H1 (cell line): ENCODE measurements at regions not wholly inside any gene's neighbourhood (a gene's known extent, or its start where the extent isn't known, plus 50 kb on each side); places are given as distances from the start of the nearest gene placed in this dataset.

Experiments
- CTCF ChIA-PET: fragments of 300-600 bp; sonication (Branson Sonifier 250); formaldehyde crosslinking; loops from one replicate; lab custom pipeline; 2021; ENCODE audit not compliant: partially characterized antibody; lab: Charles Lee
- POLR2A ChIA-PET: fragments of 300-600 bp; sonication (Branson Sonifier 250); formaldehyde crosslinking; loops from one replicate; lab custom pipeline; 2021; ENCODE audit warnings: inconsistent platforms; ENCODE audit not compliant: partially characterized antibody; lab: Charles Lee
- DNase-seq, 2 experiments: peaks; one replicate each; pipeline versions ENCODE4 v3.0.0 to v3.0.0-alpha.2; 2010 to 2022; ENCODE audit warnings: low spot score in 2 of 2, low read depth in 1 of 2, mixed read lengths in 1 of 2
- FAIRE-seq: peaks from 2 replicates; lab custom pipeline; 2011; peaks lifted over from hg19 to GRCh38; lab: Jason Lieb, UNC
- H2AFZ ChIP-seq: 2 replicates; pipeline ENCODE4 v1.8.1; 2012; ENCODE audit warnings: low read length, inconsistent platforms
- H2AK5ac ChIP-seq: 2 replicates; pipeline ENCODE4 v1.6.1; 2013; ENCODE audit warnings: low read depth, low read length
- H2BK120ac ChIP-seq: replicated peaks from 2 replicates; pipeline ENCODE3; 2013; ENCODE audit warnings: low read depth, low read length, inconsistent platforms
- H2BK12ac ChIP-seq: 2 replicates; pipeline ENCODE4 v1.6.1; 2013; ENCODE audit warnings: low read depth, low read length
- H2BK15ac ChIP-seq: 2 replicates; pipeline ENCODE4 v1.6.1; 2013; ENCODE audit warnings: low read length
- H2BK20ac ChIP-seq: 2 replicates; pipeline ENCODE4 v1.6.1; 2013; ENCODE audit warnings: low read length
- H2BK5ac ChIP-seq: 2 replicates; pipeline ENCODE4 v1.6.1; 2013; ENCODE audit warnings: low read depth, low read length
- H3K14ac ChIP-seq: 2 replicates; pipeline ENCODE4 v1.6.1; 2013; ENCODE audit warnings: inconsistent platforms; ENCODE audit not compliant: insufficient read length
- H3K18ac ChIP-seq: 2 replicates; pipeline ENCODE4 v1.6.1; 2013; ENCODE audit warnings: low read length; ENCODE audit errors: extremely low read depth
- H3K23ac ChIP-seq: 2 replicates; pipeline ENCODE4 v1.6.1; 2013; ENCODE audit warnings: inconsistent platforms; ENCODE audit not compliant: insufficient read length
- H3K23me2 ChIP-seq: 2 replicates; pipeline ENCODE4 v1.6.1; 2013; ENCODE audit warnings: low read depth, low read length
- H3K27ac ChIP-seq: 2 replicates; pipeline ENCODE4 v1.6.1; 2011; ENCODE audit warnings: low read depth, low read length, inconsistent platforms
- H3K27me3 ChIP-seq, 4 experiments: replicated peaks in 1 of 4; 1 replicate in 1 of 4; 2 replicates in 3 of 4; pipeline versions ENCODE4 v1.6.1 to v1.8.1; 2011 to 2013; ENCODE audit warnings: low read length in 3 of 4, mild to moderate bottlenecking in 3 of 4, inconsistent platforms in 2 of 4, mixed read lengths in 2 of 4, moderate library complexity in 1 of 4; ENCODE audit not compliant: control insufficient read depth in 3 of 4, insufficient read depth in 3 of 4; ENCODE audit errors: extremely low read depth in 1 of 4
- H3K36me3 ChIP-seq, 4 experiments: 2 replicates each; pipeline versions ENCODE4 v1.6.1 to v1.8.1; 2011 to 2013; ENCODE audit warnings: mild to moderate bottlenecking in 4 of 4, low read length in 3 of 4, moderate library complexity in 2 of 4, control low read depth in 1 of 4, inconsistent platforms in 1 of 4; ENCODE audit not compliant: insufficient read depth in 4 of 4, control insufficient read depth in 2 of 4
- H3K4ac ChIP-seq: replicated peaks from 2 replicates; pipeline ENCODE3; 2013; ENCODE audit warnings: low read length, low read depth, mixed read lengths, inconsistent platforms; ENCODE audit not compliant: insufficient read length
- H3K4me1 ChIP-seq, 4 experiments: replicated peaks in 1 of 4; 1 replicate in 1 of 4; 2 replicates in 3 of 4; pipeline versions ENCODE4 v1.6.1 to v1.8.1; 2011 to 2013; ENCODE audit warnings: low read length in 3 of 4, inconsistent platforms in 2 of 4, mixed read lengths in 1 of 4; ENCODE audit not compliant: insufficient read depth in 4 of 4, control insufficient read depth in 3 of 4
- H3K4me2 ChIP-seq, 2 experiments: 2 replicates each; pipeline versions ENCODE4 v1.6.1 to v1.8.1; 2011 to 2013; ENCODE audit warnings: low read depth in 2 of 2, low read length in 2 of 2, control low read depth in 1 of 2, inconsistent platforms in 1 of 2, mild to moderate bottlenecking in 1 of 2; ENCODE audit not compliant: insufficient read depth in 1 of 2
- H3K4me3 ChIP-seq, 4 experiments: fragments of 200-600, 300-600 bp in 1 of 4; sonication (generic), shearing (Covaris generic), sonication (Bioruptor Twin) in 1 of 4; 2 replicates each; pipeline versions ENCODE4 v1.5.1 to v1.8.1; 2011 to 2016; ENCODE audit warnings: low read length in 4 of 4, low read depth in 3 of 4, control low read depth in 2 of 4, inconsistent platforms in 2 of 4, mild to moderate bottlenecking in 2 of 4, mixed read lengths in 1 of 4, moderate library complexity in 1 of 4; ENCODE audit not compliant: insufficient read depth in 2 of 4; ENCODE audit errors: extremely low read depth in 1 of 4
- H3K56ac ChIP-seq: replicated peaks from 2 replicates; pipeline ENCODE3; 2013; ENCODE audit warnings: low read depth, mild to moderate bottlenecking, mixed read lengths, low read length, inconsistent platforms; ENCODE audit not compliant: insufficient read length
- H3K79me1 ChIP-seq: 2 replicates; pipeline ENCODE4 v1.6.1; 2013; ENCODE audit warnings: low read depth, low read length, control low read depth
- H3K79me2 ChIP-seq, 2 experiments: 2 replicates each; pipeline versions ENCODE4 v1.6.1 to v1.8.1; 2012 to 2013; ENCODE audit warnings: low read length in 2 of 2, mild to moderate bottlenecking in 2 of 2, inconsistent platforms in 1 of 2; ENCODE audit not compliant: insufficient read depth in 2 of 2, control insufficient read depth in 1 of 2
- H3K9ac ChIP-seq, 4 experiments: replicated peaks in 1 of 4; 1 replicate in 1 of 4; 2 replicates in 3 of 4; pipeline versions ENCODE4 v1.6.1 to v1.8.1; 2011 to 2013; ENCODE audit warnings: low read depth in 3 of 4, low read length in 3 of 4, control low read depth in 2 of 4, mild to moderate bottlenecking in 2 of 4, moderate library complexity in 2 of 4, inconsistent platforms in 1 of 4; ENCODE audit errors: extremely low read depth in 1 of 4
- H3K9me3 ChIP-seq, 2 experiments: 2 replicates each; pipeline versions ENCODE4 v1.6.1 to v1.8.1; 2012 to 2013; ENCODE audit warnings: mild to moderate bottlenecking in 2 of 2, moderate library complexity in 2 of 2, control low read depth in 1 of 2, inconsistent platforms in 1 of 2, low read depth in 1 of 2, low read length in 1 of 2, mixed read lengths in 1 of 2; ENCODE audit not compliant: insufficient read depth in 2 of 2
- H4K20me1 ChIP-seq, 2 experiments: replicated peaks in 1 of 2; 2 replicates each; pipeline versions ENCODE3 to v1.8.1; 2011 to 2013; ENCODE audit warnings: inconsistent platforms in 2 of 2, low read length in 2 of 2, mild to moderate bottlenecking in 1 of 2; ENCODE audit not compliant: insufficient read depth in 2 of 2, control insufficient read depth in 1 of 2
- H4K5ac ChIP-seq: 2 replicates; pipeline ENCODE4 v1.6.1; 2013; ENCODE audit warnings: low read length, low read depth, mixed read lengths, inconsistent platforms; ENCODE audit not compliant: insufficient read length
- H4K8ac ChIP-seq: 2 replicates; pipeline ENCODE4 v1.8.0; 2013; ENCODE audit warnings: mild to moderate bottlenecking, moderate library complexity, low read length, inconsistent platforms; ENCODE audit not compliant: insufficient read depth; ENCODE audit errors: extremely low read depth
- H4K91ac ChIP-seq: replicated peaks from 2 replicates; pipeline ENCODE3; 2013; ENCODE audit warnings: low read length, mixed read lengths, inconsistent platforms; ENCODE audit not compliant: insufficient read length
- JUND ChIP-seq: IDR thresholded peaks from 2 replicates; pipeline ENCODE4 v1.6.1; 2011; ENCODE audit warnings: mild to moderate bottlenecking, improper control_type of control experiment, low read length
- POLR2AphosphoS5 ChIP-seq: IDR thresholded peaks from 2 replicates; pipeline ENCODE4 v1.6.1; 2011; ENCODE audit warnings: low read depth, low read length
- SP4 ChIP-seq: IDR thresholded peaks from 2 replicates; pipeline ENCODE4 v1.6.1; 2012; ENCODE audit warnings: low read length, inconsistent platforms
- WGBS, 2 experiments: shearing (Covaris generic) in 1 of 2; methylation state at CpG; one replicate each; pipeline versions ENCODE4 v1.1.6 to v1.1.7; 2013 to 2015; ENCODE audit warnings: low lambda C conversion rate in 2 of 2, mixed read lengths in 2 of 2, inconsistent platforms in 1 of 2, low coverage in 1 of 2, missing lambda C conversion rate in 1 of 2; ENCODE audit not compliant: insufficient replicate concordance in 2 of 2, insufficient coverage in 1 of 2, insufficient read length in 1 of 2; ENCODE audit errors: extremely low coverage in 1 of 2, missing lambda C conversion rate in 1 of 2; 5-methylcytosine and 5-hydroxymethylcytosine counted together

DNA sequence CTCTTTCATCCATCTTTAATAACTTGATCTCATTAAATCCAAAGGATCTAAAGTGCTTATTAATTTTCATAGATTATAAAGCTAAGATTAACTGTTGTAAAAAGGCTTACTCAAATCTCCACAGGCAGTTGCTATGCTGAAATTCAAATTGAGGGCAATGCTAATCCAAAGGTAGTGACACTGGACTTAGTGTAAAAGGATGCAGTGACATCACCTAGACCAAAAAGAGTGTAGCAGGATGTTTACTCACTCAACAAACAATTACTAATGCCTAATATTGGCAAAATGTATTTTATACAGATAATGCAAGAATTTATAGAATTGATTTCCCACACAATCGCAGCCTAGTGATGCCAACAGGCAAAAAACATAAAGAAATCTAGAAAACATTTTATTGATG, 756.2 kb downstream of the CDH9 start:
- Histone ChIP-seq H3K27ac (no peak overlapping the region), H2BK5ac (no peak overlapping the region), H2BK120ac (no peak overlapping the region), H4K91ac (no peak overlapping the region), H3K4me3 (no peak overlapping the region), H3K23ac (no peak overlapping the region), H4K20me1 (no peaks in the 10 kb centered on the region), H2BK20ac (no peak overlapping the region), H3K27me3 (no peaks in the 10 kb centered on the region), H3K14ac (no peak overlapping the region), H3K79me1 (no peaks in the 10 kb centered on the region), H3K4me2 (no peak overlapping the region), H2BK15ac (no peak overlapping the region), H2BK12ac (no peak overlapping the region), H3K4ac (no peak overlapping the region), H3K9me3 (peaks cover 3 to 5% of the 10 kb centered on the region in 2 experiments; a peak in 1 of 4 replicates), H3K23me2 (no peaks in the 10 kb centered on the region), H4K8ac (no peak overlapping the region), H4K5ac (no peak overlapping the region), H2AFZ (no peak overlapping the region), H3K4me1 (no peaks in the 10 kb centered on the region), H3K36me3 (no peaks in the 10 kb centered on the region), H3K18ac (no peak overlapping the region), H3K56ac (no peak overlapping the region), H2AK5ac (no peak overlapping the region), H3K9ac (no peak overlapping the region), H3K79me2 (no peaks in the 10 kb centered on the region)
- FAIRE-seq (no peak), DNase-seq (no peak)
- 94% methylated on average over 1 of the region's 1 CpG; no CpG with 5 or more reads in 1 of the 2 experiments for WGBS, 2 experiments
- CTCF ChIA-PET, result no interaction called here
- POLR2A ChIA-PET, result no interaction called here
- TF ChIP-seq SP4 (no peak), JUND (no peak), POLR2AphosphoS5 (no peak)
